ENCODE measurements at regions not wholly inside any gene's neighbourhood (a gene's known extent, or its start where the extent isn't known, plus 50 kb on each side); places are given as distances from the start of the nearest gene placed in this dataset.

GRCh38 chrX:88605222-88605583 is 141.8 kb upstream of the CPXCR1 start:
- no peak overlapping the region for H3K4me3 ChIP-seq (ENCODE audit: extremely low read depth in 1 of 4, insufficient read depth in 2 of 4, low read depth in 3 of 4, low read length in 4 of 4)
- H3K23ac ChIP-seq (ENCODE audit: insufficient read length) = no peak overlapping the region
- CTCF ChIA-PET (ENCODE audit: partially characterized antibody) = interaction anchor here (2.3 kb wide), 1 partner anchor 469 kb away, joined by 7 read pairs; no protein-coding TSS in a partner anchor
- no peak overlapping the region for H2BK15ac ChIP-seq (ENCODE audit: low read length)
- H2AFZ ChIP-seq (ENCODE audit: low read length) = no peak overlapping the region
- H3K4me1 ChIP-seq (replicated peaks in 1 of 4; ENCODE audit: control insufficient read depth in 3 of 4, insufficient read depth in 4 of 4, low read length in 3 of 4) = no peaks in the 10 kb centered on the region
- H3K18ac ChIP-seq (ENCODE audit: extremely low read depth, low read length) = no peak overlapping the region
- H4K5ac ChIP-seq (ENCODE audit: insufficient read length, low read depth, low read length) = no peak overlapping the region
- no peaks in the 10 kb centered on the region for H3K79me2 ChIP-seq (ENCODE audit: control insufficient read depth in 1 of 2, insufficient read depth in 2 of 2, low read length in 2 of 2)
- H2BK20ac ChIP-seq (ENCODE audit: low read length) = no peak overlapping the region
- POLR2A ChIA-PET (ENCODE audit: partially characterized antibody) = no interaction called here
- H4K8ac ChIP-seq (ENCODE audit: extremely low read depth, insufficient read depth, low read length) = no peak overlapping the region
- no peak overlapping the region for H3K4ac ChIP-seq (replicated peaks; ENCODE audit: insufficient read length, low read depth, low read length)
- FAIRE-seq (no peak), DNase-seq (ENCODE audit: low read depth in 1 of 2, low spot score in 2 of 2) (no peak)
- no peaks in the 10 kb centered on the region for H3K9me3 ChIP-seq (ENCODE audit: insufficient read depth in 2 of 2, low read depth in 1 of 2, low read length in 1 of 2)
- H4K20me1 ChIP-seq (replicated peaks in 1 of 2; ENCODE audit: control insufficient read depth in 1 of 2, insufficient read depth in 2 of 2, low read length in 2 of 2) = no peaks in the 10 kb centered on the region
- 96% methylated on average over 4 of the region's 4 CpGs; no CpG with 5 or more reads in 1 of the 2 experiments for WGBS, 2 experiments (ENCODE audit: extremely low coverage in 1 of 2, insufficient coverage in 1 of 2, insufficient read length in 1 of 2, insufficient replicate concordance in 2 of 2, low coverage in 1 of 2, low lambda C conversion rate in 2 of 2, missing lambda C conversion rate in 1 of 2)
- H3K14ac ChIP-seq (ENCODE audit: insufficient read length) = no peak overlapping the region
- H2BK120ac ChIP-seq (replicated peaks; ENCODE audit: low read depth, low read length) = no peak overlapping the region
- H3K27ac ChIP-seq (ENCODE audit: low read depth, low read length) = no peak overlapping the region
- no peak overlapping the region for H2BK12ac ChIP-seq (ENCODE audit: low read depth, low read length)
- H3K27me3 ChIP-seq (replicated peaks in 1 of 4; ENCODE audit: control insufficient read depth in 3 of 4, extremely low read depth in 1 of 4, insufficient read depth in 3 of 4, low read length in 3 of 4) = no peaks in the 10 kb centered on the region
- H3K23me2 ChIP-seq (ENCODE audit: low read depth, low read length) = no peaks in the 10 kb centered on the region
- H3K4me2 ChIP-seq (ENCODE audit: insufficient read depth in 1 of 2, low read depth in 2 of 2, low read length in 2 of 2) = no peak overlapping the region
- no peaks in the 10 kb centered on the region for H3K36me3 ChIP-seq (ENCODE audit: control insufficient read depth in 2 of 4, insufficient read depth in 4 of 4, low read length in 3 of 4)
- H2BK5ac ChIP-seq (ENCODE audit: low read depth, low read length) = no peak overlapping the region
- no peaks in the 10 kb centered on the region for H3K79me1 ChIP-seq (ENCODE audit: low read depth, low read length)
- no peak overlapping the region for H2AK5ac ChIP-seq (ENCODE audit: low read depth, low read length)
- H3K9ac ChIP-seq (replicated peaks in 1 of 4; ENCODE audit: extremely low read depth in 1 of 4, low read depth in 3 of 4, low read length in 3 of 4) = no peak overlapping the region
- no peak overlapping the region for H3K56ac ChIP-seq (replicated peaks; ENCODE audit: insufficient read length, low read depth, low read length)
- no peak overlapping the region for H4K91ac ChIP-seq (replicated peaks; ENCODE audit: insufficient read length, low read length)
- TF ChIP-seq RBBP5 (IDR thresholded peaks at IDR 0.05; ENCODE audit: borderline replicate concordance, low read depth, low read length) (no peak), RFX5 (IDR thresholded peaks at IDR 0.05; ENCODE audit: borderline replicate concordance, low read depth, low read length) (no peak), CREB1 (IDR thresholded peaks at IDR 0.05) (no peak), USF2 (IDR thresholded peaks at IDR 0.05; ENCODE audit: low read length) (no peak), SP1 (IDR thresholded peaks at IDR 0.05; ENCODE audit: low read depth, low read length) (no peak), HDAC2 (IDR thresholded peaks at IDR 0.05; ENCODE audit: borderline replicate concordance in 1 of 2, low read depth in 2 of 2, low read length in 2 of 2) (no peak), SIN3A (conservative IDR thresholded peaks at IDR 0.05 in 1 of 2, IDR thresholded peaks at IDR 0.05 in 1 of 2; ENCODE audit: low read depth in 1 of 2, low read length in 2 of 2) (no peak), EP300 (IDR thresholded peaks at IDR 0.05; ENCODE audit: borderline replicate concordance in 1 of 2, low read depth in 2 of 2, low read length in 2 of 2) (no peak), CBX5 (IDR thresholded peaks at IDR 0.05; ENCODE audit: low read depth, low read length) (no peak), CHD1 (IDR thresholded peaks at IDR 0.05; ENCODE audit: low read depth, low read length) (no peak)
